ENCODE measurements at regions not wholly inside any gene's neighbourhood (a gene's known extent, or its start where the extent isn't known, plus 50 kb on each side); places are given as distances from the start of the nearest gene placed in this dataset.

DNA sequence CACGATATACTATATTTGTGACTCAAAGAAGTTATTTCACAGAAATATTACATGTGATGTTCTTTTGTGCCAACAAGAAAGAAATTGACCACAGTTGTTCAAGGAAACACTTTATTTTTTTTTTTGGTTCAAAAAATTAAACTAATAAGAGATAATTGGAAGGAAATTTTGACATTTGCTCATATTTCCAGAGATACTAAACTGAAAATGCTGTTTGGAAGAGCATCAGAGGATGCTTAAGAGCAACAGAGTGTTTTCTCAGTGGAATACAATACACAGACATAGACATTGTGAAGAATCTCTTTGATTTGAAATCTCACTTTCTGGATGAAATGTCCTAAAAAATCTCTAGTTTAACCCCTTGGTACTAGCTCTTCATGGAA lies 760.4 kb upstream of the CXADR start:
- DNase-seq (ENCODE audit: low spot score), result no peak

DNA sequence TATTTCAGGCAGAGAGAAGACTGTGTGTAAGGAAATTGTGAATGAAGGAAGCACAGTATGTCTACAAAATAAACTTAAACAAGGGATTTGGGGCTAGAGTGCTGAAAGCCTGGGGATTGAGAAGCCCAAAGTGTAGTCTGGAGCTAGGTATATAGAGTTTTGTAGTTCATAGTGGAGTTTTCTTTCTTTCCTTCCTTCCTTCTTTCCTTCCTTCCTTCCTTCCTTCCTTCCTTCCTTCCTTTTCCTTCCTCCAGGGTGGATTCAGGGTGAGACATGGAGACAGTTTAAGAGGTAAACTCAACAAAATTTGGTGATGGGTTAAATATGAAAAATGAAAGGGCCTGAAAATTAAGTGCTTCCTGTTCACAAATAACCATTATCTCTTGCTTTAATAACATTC lies 757.8 kb upstream of the CXADR start:
- no peak for DNase-seq (ENCODE audit: low spot score)

GRCh38 chr21:16767201-16767600 lies 745.6 kb upstream of the CXADR start:
- DNase-seq (ENCODE audit: low spot score), result no peak

DNA sequence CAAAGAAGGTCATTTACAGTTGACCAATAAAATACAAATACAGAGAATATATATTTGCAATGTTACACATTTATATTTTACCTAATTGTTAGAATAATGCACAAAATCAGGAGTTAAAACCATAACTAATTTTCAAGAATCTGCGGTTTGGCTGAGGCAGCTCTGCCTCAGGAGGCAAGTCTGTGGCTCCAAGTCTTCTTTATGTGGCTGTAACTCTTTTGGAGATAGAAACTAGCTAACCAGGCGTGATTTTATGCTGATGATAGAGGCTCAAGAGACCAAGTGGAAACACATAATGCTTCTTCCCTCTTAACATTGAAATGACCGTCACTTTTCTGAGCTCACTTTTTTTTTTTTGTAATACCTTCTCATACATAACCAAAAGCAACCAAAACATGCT lies 744.7 kb upstream of the CXADR start:
- no peak for DNase-seq (ENCODE audit: low spot score)

- no peak for DNase-seq (ENCODE audit: low spot score)
Observed at GRCh38 chr21:16770266-16770665, 742.6 kb upstream of the CXADR start.

DNA sequence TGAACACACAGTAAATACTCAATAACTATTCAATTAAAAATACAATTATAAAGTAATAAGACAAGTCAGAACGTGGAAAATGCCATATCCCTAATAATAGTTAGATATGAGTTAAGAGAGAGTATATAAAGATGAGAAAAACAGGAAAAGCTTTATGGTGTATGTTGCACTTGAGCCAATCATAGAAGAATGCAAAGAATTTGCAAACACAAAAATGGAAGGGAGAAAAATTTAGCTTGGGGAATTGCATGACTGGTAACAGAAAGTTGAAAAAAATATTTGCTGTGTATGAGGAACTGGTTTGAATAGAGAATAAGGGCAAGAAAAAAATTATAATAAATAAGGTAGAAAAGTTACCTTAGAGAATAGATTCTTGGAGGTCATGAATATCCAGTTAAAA lies 739.6 kb upstream of the CXADR start:
- DNase-seq (ENCODE audit: low spot score), result no peak

DNA sequence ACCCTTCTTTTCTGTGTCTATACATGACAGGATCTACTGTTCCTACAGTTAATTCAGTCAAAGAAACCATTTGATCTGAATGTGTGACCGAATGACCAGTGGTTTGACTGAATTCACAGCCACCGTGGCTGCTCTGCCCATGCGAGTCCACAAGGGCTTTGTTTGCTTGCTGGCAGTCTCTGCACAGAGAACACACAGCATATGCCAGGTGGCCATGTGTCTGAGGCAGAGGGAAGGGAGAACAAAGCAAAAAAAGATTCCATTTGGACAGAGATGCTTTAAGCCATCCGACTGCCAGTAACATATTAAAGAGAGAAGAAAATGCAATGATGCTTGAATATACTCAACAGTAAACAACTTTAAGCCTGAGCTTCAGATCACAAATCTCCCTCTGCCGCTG lies 737.8 kb upstream of the CXADR start:
- no peak for DNase-seq (ENCODE audit: low spot score)

DNA sequence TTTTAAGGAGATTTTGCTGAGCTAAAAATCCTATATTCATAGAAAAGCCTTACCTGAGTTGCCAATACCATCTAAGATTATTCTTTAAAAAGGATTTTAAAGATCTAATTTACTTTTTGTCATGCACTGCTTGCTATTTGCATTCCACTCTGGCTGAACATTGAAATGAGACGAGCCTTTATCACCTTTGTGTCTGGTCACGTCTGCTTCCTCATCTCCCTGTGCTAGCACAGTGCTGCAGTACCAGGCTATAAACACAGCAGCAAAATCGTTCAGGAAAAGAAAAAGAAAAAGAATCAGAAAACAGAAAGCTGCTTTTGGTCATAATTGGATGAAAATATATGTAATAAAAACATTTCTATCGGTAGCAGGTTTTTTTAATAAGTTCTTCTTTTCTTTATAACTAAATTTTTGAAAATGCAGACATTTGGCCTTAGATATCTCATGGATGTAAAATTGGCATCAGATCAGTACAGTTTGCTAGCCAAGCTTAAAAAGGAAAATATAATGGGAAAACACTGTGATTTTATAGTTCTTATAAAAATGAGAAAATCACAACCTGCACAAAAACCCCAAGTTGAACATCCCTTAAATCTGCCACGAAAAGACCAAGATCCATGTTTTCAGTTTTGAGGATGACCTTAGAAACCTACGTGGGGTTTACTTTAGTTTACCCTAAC lies 735.7 kb upstream of the CXADR start:
- DNase-seq (ENCODE audit: low spot score), result no peak

GRCh38 chr21:16788584-16788983 lies 724.3 kb upstream of the CXADR start:
- DNase-seq (ENCODE audit: low spot score), result no peak

- DNase-seq (ENCODE audit: low spot score), result no peak
Observed at GRCh38 chr21:16789636-16790035, 723.2 kb upstream of the CXADR start.

GRCh38 chr21:16792101-16792500 lies 720.7 kb upstream of the CXADR start:
- DNase-seq (ENCODE audit: low spot score), result no peak

- DNase-seq (ENCODE audit: low spot score), result no peak
Observed at GRCh38 chr21:16794950-16795349, 717.9 kb upstream of the CXADR start.

- no peak for DNase-seq (ENCODE audit: low spot score)
Observed at GRCh38 chr21:16796776-16797175, 716.1 kb upstream of the CXADR start.

- no peak for DNase-seq (ENCODE audit: low spot score)
Observed at GRCh38 chr21:16797540-16797939, 715.3 kb upstream of the CXADR start.

DNA sequence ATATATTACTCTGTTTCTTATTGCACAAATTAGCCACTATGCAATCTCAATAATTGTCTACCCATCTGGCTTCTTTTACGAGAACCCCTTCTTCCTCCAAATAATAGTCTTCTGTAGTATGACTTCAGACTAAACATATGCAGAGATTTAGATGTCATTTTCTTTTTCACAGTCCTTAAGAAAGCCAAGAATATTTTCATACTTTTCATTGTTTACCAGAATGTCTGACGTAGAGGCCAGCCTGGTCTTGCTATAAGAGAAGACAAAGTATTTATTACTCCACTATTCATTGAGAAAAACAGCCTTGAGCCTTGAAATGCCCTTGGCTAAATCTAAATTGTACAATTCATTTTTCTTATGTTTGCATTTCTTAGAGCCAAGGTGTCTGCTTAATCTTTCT lies 714.9 kb upstream of the CXADR start:
- DNase-seq (ENCODE audit: low spot score), result no peak

DNA sequence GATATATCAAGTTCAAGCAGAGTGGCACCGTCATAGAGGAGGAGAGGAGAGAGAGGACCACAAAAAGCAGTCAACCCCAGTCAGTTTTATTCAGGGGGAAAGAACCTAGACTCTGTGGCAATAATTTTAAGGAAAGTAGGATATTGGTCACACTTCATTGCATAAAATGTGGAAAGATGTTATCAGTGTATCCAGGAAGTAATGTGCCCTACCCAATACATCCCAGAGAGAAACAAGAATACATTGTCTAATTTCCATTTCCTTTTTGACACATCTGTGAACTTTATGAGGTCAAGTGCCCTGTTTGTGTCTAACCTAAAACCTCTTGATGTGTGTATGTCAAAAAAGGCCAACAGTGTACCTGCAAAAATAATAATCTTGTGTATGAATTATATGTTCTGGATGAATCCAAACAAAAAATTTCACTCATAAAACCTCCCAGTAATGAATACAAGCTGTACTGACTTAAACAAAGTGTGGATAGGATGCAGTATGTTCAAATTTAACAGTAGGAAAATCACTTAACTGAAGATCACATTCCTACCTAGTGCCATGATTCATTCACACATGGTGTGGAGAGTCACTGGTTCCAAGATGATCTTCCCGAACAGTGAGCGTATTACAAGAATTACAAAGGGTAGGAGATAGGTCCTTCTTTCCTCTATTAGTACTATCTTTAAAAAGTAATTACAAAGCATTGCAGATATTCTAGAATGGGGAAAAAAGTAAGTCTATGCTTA lies 712.1 kb upstream of the CXADR start:
- DNase-seq (ENCODE audit: low spot score), result no peak

- no peak for DNase-seq (ENCODE audit: low spot score)
Observed at GRCh38 chr21:16811011-16811410, 701.8 kb upstream of the CXADR start.

GRCh38 chr21:16811970-16812369 lies 700.9 kb upstream of the CXADR start:
- DNase-seq (ENCODE audit: low spot score), result no peak

DNA sequence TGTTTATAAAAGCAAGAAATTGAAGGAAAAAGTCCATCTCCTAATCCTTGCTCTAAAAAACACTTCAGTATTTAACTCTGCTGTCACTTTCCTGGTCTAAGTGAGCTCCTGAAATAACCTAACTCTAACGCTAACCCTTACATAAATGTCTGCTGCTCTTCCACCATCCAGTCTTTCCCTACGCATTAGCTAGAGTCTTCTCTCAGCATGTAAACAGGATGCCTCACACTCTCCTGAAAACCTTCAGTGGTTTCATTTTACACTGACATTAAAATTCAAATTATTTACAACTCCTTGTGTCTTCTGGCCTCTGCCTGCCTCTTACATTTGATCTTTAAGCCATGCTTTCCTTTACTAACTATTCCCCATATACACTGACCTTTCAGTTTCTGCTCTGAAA lies 697.6 kb upstream of the CXADR start:
- DNase-seq (ENCODE audit: low spot score), result no peak

DNA sequence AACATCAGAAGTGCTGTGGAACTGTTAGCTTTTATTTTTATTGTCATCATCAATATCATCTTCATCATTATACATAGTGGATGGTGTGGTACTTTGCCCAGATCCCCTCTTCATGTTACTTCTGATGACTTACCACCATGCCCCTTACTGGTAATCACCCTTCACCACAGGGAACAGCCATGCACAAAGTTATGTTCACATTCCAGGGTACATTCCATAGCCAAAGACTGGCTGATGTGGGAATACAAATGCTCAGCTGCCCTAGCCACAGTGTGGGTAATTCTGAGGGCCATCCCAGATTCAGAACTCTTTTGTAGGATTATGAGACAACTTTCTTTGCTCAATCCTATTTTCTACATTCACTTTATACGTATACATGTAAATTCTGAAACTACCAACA lies 691.3 kb upstream of the CXADR start:
- DNase-seq (ENCODE audit: low spot score), result no peak

GRCh38 chr21:16829532-16829931 lies 683.3 kb upstream of the CXADR start:
- DNase-seq (ENCODE audit: low spot score), result no peak

DNA sequence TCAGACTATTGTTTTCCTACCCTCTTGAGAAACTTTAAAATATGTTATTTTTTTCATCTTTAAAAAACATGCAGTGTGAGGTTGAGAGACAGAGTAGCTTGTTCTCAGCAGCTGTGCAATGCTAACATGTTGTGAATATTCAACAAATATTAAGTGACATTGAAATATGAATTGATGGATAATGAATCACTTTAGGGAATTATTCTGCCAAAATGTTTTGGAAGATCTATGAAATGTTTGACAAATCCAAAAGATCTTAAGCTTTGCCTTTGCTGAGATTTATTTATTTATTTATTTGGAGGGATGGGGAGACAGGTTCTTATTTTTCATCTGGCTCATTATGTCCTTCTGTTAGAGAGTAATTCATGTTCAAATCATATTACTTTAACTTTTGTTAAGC lies 680.1 kb upstream of the CXADR start:
- DNase-seq (ENCODE audit: low spot score), result no peak

DNA sequence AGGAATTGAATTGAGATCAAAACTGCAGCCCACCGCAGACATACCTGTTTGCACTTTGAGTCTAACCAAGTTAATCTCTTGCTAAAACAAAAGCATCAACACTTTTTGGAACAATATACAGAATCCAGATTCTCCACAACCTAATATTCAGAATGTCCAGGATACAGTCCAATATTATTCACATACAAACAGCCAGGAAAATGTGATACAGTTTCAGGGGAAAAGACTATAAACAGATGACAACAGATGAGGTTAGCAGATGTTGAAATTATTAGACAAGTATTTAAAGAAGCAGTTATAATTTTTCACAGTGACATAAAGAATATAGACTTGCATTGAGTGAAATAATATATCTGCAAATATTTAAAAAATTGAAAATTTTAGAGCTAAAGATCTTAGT lies 678.1 kb upstream of the CXADR start:
- no peak for DNase-seq (ENCODE audit: low spot score)

DNA sequence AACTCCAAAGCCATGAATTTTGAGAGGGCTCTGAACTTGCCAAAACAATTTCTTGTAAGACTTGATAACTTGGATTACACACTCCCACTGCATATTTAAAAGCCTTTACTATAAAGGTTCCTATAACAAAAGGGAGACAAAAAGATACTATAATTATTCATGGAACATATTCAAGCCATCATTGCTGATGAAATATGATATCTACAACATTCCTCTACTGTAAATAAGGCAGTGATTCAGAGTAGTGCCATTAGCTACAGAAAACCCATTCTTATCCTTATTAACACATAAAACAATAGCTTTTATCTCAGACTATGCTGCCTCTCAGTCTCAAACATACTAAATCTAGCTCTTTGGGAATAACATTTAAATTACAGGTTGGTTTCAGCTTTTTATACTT lies 675.5 kb upstream of the CXADR start:
- DNase-seq (ENCODE audit: low spot score), result no peak
